ENCODE measurements at regions not wholly inside any gene's neighbourhood (a gene's known extent, or its start where the extent isn't known, plus 50 kb on each side); places are given as distances from the start of the nearest gene placed in this dataset.
"Not testable (repeated sequence)": the region's sequence is repeated elsewhere in the genome, so short reads cannot be mapped to it uniquely, and the experiment has no call there.

- no peak overlapping the region for H3K4me3 ChIP-seq (ENCODE audit: low read length)
- H3K9me3 ChIP-seq (ENCODE audit: low read length): no peaks in the 10 kb centered on the region
- no peak overlapping the region for H2AFZ ChIP-seq (ENCODE audit: low read length)
- DNase-seq: no peak
- no peaks in the 10 kb centered on the region for H3K36me3 ChIP-seq (ENCODE audit: insufficient read depth, low read length)
- H4K20me1 ChIP-seq (ENCODE audit: insufficient read depth, low read depth, low read length): no peaks in the 10 kb centered on the region
- no peaks in the 10 kb centered on the region for H3K9me2 ChIP-seq (replicated peaks; ENCODE audit: insufficient read depth, low read length)
- H3K27ac ChIP-seq (ENCODE audit: low read length): no peak overlapping the region
- no peak overlapping the region for H3K9ac ChIP-seq (ENCODE audit: low read length)
- no peak overlapping the region for H3K4me2 ChIP-seq (ENCODE audit: low read depth, low read length, poor library complexity, severe bottlenecking)
- no peaks in the 10 kb centered on the region for H3K79me2 ChIP-seq (ENCODE audit: low read length)
- H3K27me3 ChIP-seq (ENCODE audit: low read length): no peaks in the 10 kb centered on the region
- no peaks in the 10 kb centered on the region for H3K4me1 ChIP-seq (ENCODE audit: low read length)
Observed at GRCh38 chr4:138460477-138461414, 218.6 kb upstream of the SLC7A11 start.

GRCh38 chr4:138458751-138459150, 216.6 kb upstream of the SLC7A11 start:
- H3K79me2 ChIP-seq (ENCODE audit: low read length): no peaks in the 10 kb centered on the region
- H3K4me3 ChIP-seq (ENCODE audit: low read length): no peak overlapping the region
- H3K9me3 ChIP-seq (ENCODE audit: low read length): no peaks in the 10 kb centered on the region
- H3K27ac ChIP-seq (ENCODE audit: low read length): no peak overlapping the region
- H3K36me3 ChIP-seq (ENCODE audit: insufficient read depth, low read length): no peaks in the 10 kb centered on the region
- no peaks in the 10 kb centered on the region for H4K20me1 ChIP-seq (ENCODE audit: insufficient read depth, low read depth, low read length)
- no peak overlapping the region for H3K4me2 ChIP-seq (ENCODE audit: low read depth, low read length, poor library complexity, severe bottlenecking)
- no peaks in the 10 kb centered on the region for H3K9me2 ChIP-seq (replicated peaks; ENCODE audit: insufficient read depth, low read length)
- H3K4me1 ChIP-seq (ENCODE audit: low read length): no peaks in the 10 kb centered on the region
- DNase-seq: no peak
- no peaks in the 10 kb centered on the region for H3K27me3 ChIP-seq (ENCODE audit: low read length)
- no peak overlapping the region for H2AFZ ChIP-seq (ENCODE audit: low read length)
- H3K9ac ChIP-seq (ENCODE audit: low read length): no peak overlapping the region

GRCh38 chr4:138456349-138456748, 214.2 kb upstream of the SLC7A11 start:
- H3K27me3 ChIP-seq (ENCODE audit: low read length); H3K4me1 ChIP-seq (ENCODE audit: low read length); H3K4me3 ChIP-seq (ENCODE audit: low read length); H3K9me2 ChIP-seq (replicated peaks; ENCODE audit: insufficient read depth, low read length); H4K20me1 ChIP-seq (ENCODE audit: insufficient read depth, low read depth, low read length); H3K36me3 ChIP-seq (ENCODE audit: insufficient read depth, low read length); H3K9me3 ChIP-seq (ENCODE audit: low read length); H3K79me2 ChIP-seq (ENCODE audit: low read length); H3K27ac ChIP-seq (ENCODE audit: low read length); H2AFZ ChIP-seq (ENCODE audit: low read length); DNase-seq; H3K4me2 ChIP-seq (ENCODE audit: low read depth, low read length, poor library complexity, severe bottlenecking); H3K9ac ChIP-seq (ENCODE audit: low read length): not testable (repeated sequence)

- Histone ChIP-seq H3K9me2 (replicated peaks; ENCODE audit: insufficient read depth, low read length) (no peaks in the 10 kb centered on the region), H3K4me1 (ENCODE audit: low read length) (no peaks in the 10 kb centered on the region), H4K20me1 (ENCODE audit: insufficient read depth, low read depth, low read length) (no peaks in the 10 kb centered on the region), H3K4me3 (ENCODE audit: low read length) (no peak overlapping the region), H3K36me3 (ENCODE audit: insufficient read depth, low read length) (no peaks in the 10 kb centered on the region), H3K27ac (ENCODE audit: low read length) (no peak overlapping the region), H3K4me2 (ENCODE audit: low read depth, low read length, poor library complexity, severe bottlenecking) (no peak overlapping the region), H3K27me3 (ENCODE audit: low read length) (no peaks in the 10 kb centered on the region), H3K9ac (ENCODE audit: low read length) (no peak overlapping the region), H3K9me3 (ENCODE audit: low read length) (no peaks in the 10 kb centered on the region), H2AFZ (ENCODE audit: low read length) (no peak overlapping the region), H3K79me2 (ENCODE audit: low read length) (no peaks in the 10 kb centered on the region)
- DNase-seq: no peak
Observed at GRCh38 chr4:138455097-138455496, 212.9 kb upstream of the SLC7A11 start.

GRCh38 chr4:138452826-138453225, 210.7 kb upstream of the SLC7A11 start:
- no peak overlapping the region for H3K27ac ChIP-seq (ENCODE audit: low read length)
- H3K4me1 ChIP-seq (ENCODE audit: low read length): no peaks in the 10 kb centered on the region
- H3K9ac ChIP-seq (ENCODE audit: low read length): no peak overlapping the region
- H3K9me2 ChIP-seq (replicated peaks; ENCODE audit: insufficient read depth, low read length): no peaks in the 10 kb centered on the region
- no peaks in the 10 kb centered on the region for H3K9me3 ChIP-seq (ENCODE audit: low read length)
- no peak overlapping the region for H2AFZ ChIP-seq (ENCODE audit: low read length)
- H3K27me3 ChIP-seq (ENCODE audit: low read length): no peaks in the 10 kb centered on the region
- H3K79me2 ChIP-seq (ENCODE audit: low read length): no peaks in the 10 kb centered on the region
- no peaks in the 10 kb centered on the region for H3K36me3 ChIP-seq (ENCODE audit: insufficient read depth, low read length)
- no peak overlapping the region for H3K4me2 ChIP-seq (ENCODE audit: low read depth, low read length, poor library complexity, severe bottlenecking)
- H4K20me1 ChIP-seq (ENCODE audit: insufficient read depth, low read depth, low read length): no peaks in the 10 kb centered on the region
- H3K4me3 ChIP-seq (ENCODE audit: low read length): no peak overlapping the region
- DNase-seq: no peak

GRCh38 chr4:138451276-138451663, 209.1 kb upstream of the SLC7A11 start:
- Histone ChIP-seq H3K4me1 (ENCODE audit: low read length) (no peaks in the 10 kb centered on the region), H3K9ac (ENCODE audit: low read length) (no peak overlapping the region), H3K9me3 (ENCODE audit: low read length) (no peaks in the 10 kb centered on the region), H2AFZ (ENCODE audit: low read length) (no peak overlapping the region), H3K4me2 (ENCODE audit: low read depth, low read length, poor library complexity, severe bottlenecking) (no peak overlapping the region), H3K27me3 (ENCODE audit: low read length) (no peaks in the 10 kb centered on the region), H3K79me2 (ENCODE audit: low read length) (no peaks in the 10 kb centered on the region), H3K9me2 (replicated peaks; ENCODE audit: insufficient read depth, low read length) (no peaks in the 10 kb centered on the region), H3K4me3 (ENCODE audit: low read length) (no peak overlapping the region), H3K27ac (ENCODE audit: low read length) (no peak overlapping the region), H3K36me3 (ENCODE audit: insufficient read depth, low read length) (no peaks in the 10 kb centered on the region), H4K20me1 (ENCODE audit: insufficient read depth, low read depth, low read length) (no peaks in the 10 kb centered on the region)
- DNase-seq: no peak

GRCh38 chr4:138450546-138451275, 208.6 kb upstream of the SLC7A11 start:
- Histone ChIP-seq H3K4me3 (ENCODE audit: low read length) (no peak overlapping the region), H3K9ac (ENCODE audit: low read length) (no peak overlapping the region), H3K9me2 (replicated peaks; ENCODE audit: insufficient read depth, low read length) (no peaks in the 10 kb centered on the region), H3K27me3 (ENCODE audit: low read length) (no peaks in the 10 kb centered on the region), H3K4me1 (ENCODE audit: low read length) (no peaks in the 10 kb centered on the region), H3K79me2 (ENCODE audit: low read length) (no peaks in the 10 kb centered on the region), H3K27ac (ENCODE audit: low read length) (no peak overlapping the region), H4K20me1 (ENCODE audit: insufficient read depth, low read depth, low read length) (no peaks in the 10 kb centered on the region), H3K9me3 (ENCODE audit: low read length) (no peaks in the 10 kb centered on the region), H2AFZ (ENCODE audit: low read length) (no peak overlapping the region), H3K36me3 (ENCODE audit: insufficient read depth, low read length) (no peaks in the 10 kb centered on the region), H3K4me2 (ENCODE audit: low read depth, low read length, poor library complexity, severe bottlenecking) (no peak overlapping the region)
- DNase-seq: no peak

GRCh38 chr4:138449938-138450337, 207.8 kb upstream of the SLC7A11 start:
- Histone ChIP-seq H3K9ac (ENCODE audit: low read length) (no peak overlapping the region), H4K20me1 (ENCODE audit: insufficient read depth, low read depth, low read length) (no peaks in the 10 kb centered on the region), H3K4me2 (ENCODE audit: low read depth, low read length, poor library complexity, severe bottlenecking) (no peak overlapping the region), H3K27ac (ENCODE audit: low read length) (no peak overlapping the region), H3K79me2 (ENCODE audit: low read length) (no peaks in the 10 kb centered on the region), H3K27me3 (ENCODE audit: low read length) (no peaks in the 10 kb centered on the region), H3K4me1 (ENCODE audit: low read length) (no peaks in the 10 kb centered on the region), H3K9me3 (ENCODE audit: low read length) (no peaks in the 10 kb centered on the region), H3K9me2 (replicated peaks; ENCODE audit: insufficient read depth, low read length) (no peaks in the 10 kb centered on the region), H3K36me3 (ENCODE audit: insufficient read depth, low read length) (no peaks in the 10 kb centered on the region), H3K4me3 (ENCODE audit: low read length) (no peak overlapping the region), H2AFZ (ENCODE audit: low read length) (no peak overlapping the region)
- no peak for DNase-seq

All from Karpas-422 (cell line).